PC-3 (cell line): ENCODE measurements at regions not wholly inside any gene's neighbourhood (a gene's known extent, or its start where the extent isn't known, plus 50 kb on each side); places are given as distances from the start of the nearest gene placed in this dataset.

ENCODE experiments used
- CTCF ChIP-seq: fragments of 300-600 bp; sonication (generic); conservative IDR thresholded peaks from 2 replicates; pipeline ENCODE4 v1.5.1; 2017; ENCODE audit warnings: antibody characterized with exemption, low read depth, mild to moderate bottlenecking, low read length
- EZH2 ChIP-seq: fragments of 300-600 bp; sonication (generic); IDR thresholded peaks from one replicate; pipeline ENCODE4 v1.6.1; 2017; ENCODE audit warnings: antibody characterized with exemption, mild to moderate bottlenecking, low read length; ENCODE audit not compliant: unreplicated experiment

- TF ChIP-seq CTCF = no peak
- no peak for TF ChIP-seq EZH2
These were observed 600.1 kb downstream of the IRS1 start for GRCh38 chr2:226199555-226199954.
